ENCODE measurements at regions not wholly inside any gene's neighbourhood (a gene's known extent, or its start where the extent isn't known, plus 50 kb on each side); places are given as distances from the start of the nearest gene placed in this dataset.
"Not testable (repeated sequence)": the region's sequence is repeated elsewhere in the genome, so short reads cannot be mapped to it uniquely, and the experiment has no call there.

- H3K4me3 ChIP-seq; H3K4me1 ChIP-seq; H3K9me3 ChIP-seq; intact Hi-C loops (cut with DNase I; ENCODE audit: low total_unique reads); H3K27ac ChIP-seq; DNase-seq; H3K27me3 ChIP-seq; H3K36me3 ChIP-seq: not testable (repeated sequence)
- 79 to 89% methylated on average over 4 to 5 of the region's 5 CpGs for WGBS, 2 donors (ENCODE audit: low coverage in 1 of 2)
- in situ Hi-C loops (cut with MboI; ENCODE audit: low pct_ligation_motif_present in 1 of 4, low pct_unique_long_range_greater_than_20kb in 1 of 4, low sequenced_read_pairs in 3 of 4), result loop anchor here in 1 of 4 donors (10.0 kb wide), 1 partner anchor 146 kb away; no protein-coding TSS in a partner anchor
Observed at GRCh38 chr6:70360921-70361320, 52.4 kb upstream of the FAM135A start.

GRCh38 chr6:70353448-70353847 lies 50.6 kb upstream of the COL9A1 start:
- intact Hi-C loops (cut with DNase I; ENCODE audit: low total_unique reads) (no loop called here), in situ Hi-C loops (cut with MboI; ENCODE audit: low pct_ligation_motif_present in 1 of 4, low pct_unique_long_range_greater_than_20kb in 1 of 4, low sequenced_read_pairs in 3 of 4) (no loop called here)
- WGBS, 2 donors (ENCODE audit: low coverage in 1 of 2), result 86 to 97% methylated on average over 2 of the region's 2 CpGs
- no peak for TF ChIP-seq POLR2A (IDR thresholded peaks at IDR 0.05)
- no peak for TF ChIP-seq EP300 (IDR thresholded peaks at IDR 0.05; ENCODE audit: low read depth)
- TF ChIP-seq CTCF (IDR thresholded peaks at IDR 0.05), result no peak
- TF ChIP-seq POLR2AphosphoS5 (IDR thresholded peaks at IDR 0.05), result no peak
- Histone ChIP-seq H3K27me3 (no peaks in the 10 kb centered on the region), H3K4me3 (no peak overlapping the region), H3K4me1 (no peaks in the 10 kb centered on the region), H3K27ac (no peak overlapping the region), H3K9me3 (no peaks in the 10 kb centered on the region), H3K36me3 (no peaks in the 10 kb centered on the region)
- DNase-seq, result no peak
